K562 (cell line): ENCODE measurements at regions not wholly inside any gene's neighbourhood (a gene's known extent, or its start where the extent isn't known, plus 50 kb on each side); places are given as distances from the start of the nearest gene placed in this dataset.

Experiments
- ATAC-seq: fragments of 200-7000 bp; cut with Tn5 transposase; 3 replicates; pipeline ENCODE4 v1.9.1; 2020; ENCODE audit warnings: moderate library complexity
- BruUV-seq: library from RNA; stranded (reverse); fragments of 400-500 nt; replicated peaks from 2 replicates; lab custom pipeline; 2021; lab: Mats Ljungman, UMichigan
- CTCF ChIA-PET: fragments of 300-600 bp; formaldehyde crosslinking; extraction: SDS; loops from one replicate; lab custom pipeline; 2021; ENCODE audit warnings: low intra/inter-chr PET ratio; lab: Yijun Ruan, JAX
- POLR2A ChIA-PET: fragments of 300-600, 350-650 bp; sonication (Branson Sonifier 250); formaldehyde crosslinking; extraction: SDS; loops from one replicate; lab custom pipeline; 2021; ENCODE audit warnings: antibody characterized with exemption, inconsistent platforms; lab: Yijun Ruan, JAX
- DNase-seq, 4 experiments: peaks; one replicate each; pipeline versions ENCODE4 v3.0.0 to v3.0.0-alpha.2; 2011 to 2018; ENCODE audit warnings: low spot score in 3 of 4, mixed read lengths in 3 of 4; ENCODE audit errors: extremely low read depth in 1 of 4
- FAIRE-seq: peaks from 2 replicates; lab custom pipeline; 2011; peaks lifted over from hg19 to GRCh38; lab: Jason Lieb, UNC
- H2AFZ ChIP-seq: 2 replicates; pipeline ENCODE4 v1.6.0; 2011; ENCODE audit warnings: low read depth, low read length, control low read depth, inconsistent platforms
- H3K27ac ChIP-seq: fragments of 200-600 bp; 3 replicates; pipeline ENCODE4 v1.8.0; 2011; ENCODE audit warnings: low read depth, mild to moderate bottlenecking, control low read depth, inconsistent platforms, low read length, moderate library complexity, mixed read lengths; ENCODE audit errors: extremely low read depth
- H3K27me3 ChIP-seq, 2 experiments: fragments of 300-600 bp in 1 of 2; 2 replicates in 1 of 2; 3 replicates in 1 of 2; pipeline versions ENCODE4 v1.6.0 to v1.8.0; 2011; ENCODE audit warnings: inconsistent platforms in 2 of 2, low read length in 2 of 2, mild to moderate bottlenecking in 1 of 2, mixed read lengths in 1 of 2, moderate library complexity in 1 of 2; ENCODE audit not compliant: control insufficient read depth in 2 of 2, insufficient read depth in 2 of 2
- H3K36me3 ChIP-seq: fragments of 300-600 bp; 3 replicates; pipeline ENCODE4 v1.8.0; 2011; ENCODE audit warnings: mild to moderate bottlenecking, low read length, inconsistent platforms; ENCODE audit not compliant: control insufficient read depth, insufficient read depth
- H3K4me1 ChIP-seq, 2 experiments: fragments of 200-600 bp in 1 of 2; replicated peaks in 1 of 2; 2 replicates in 1 of 2; 3 replicates in 1 of 2; pipeline versions ENCODE4 v1.5.1 to v1.8.0; 2011; ENCODE audit warnings: inconsistent platforms in 2 of 2, low read length in 2 of 2, mild to moderate bottlenecking in 1 of 2, mixed read lengths in 1 of 2, moderate library complexity in 1 of 2; ENCODE audit not compliant: control insufficient read depth in 2 of 2, insufficient read depth in 2 of 2
- H3K4me2 ChIP-seq: 2 replicates; pipeline ENCODE4 v1.6.1; 2011; ENCODE audit warnings: low read length, control low read depth, inconsistent platforms, mixed read lengths; ENCODE audit not compliant: insufficient read depth
- H3K4me3 ChIP-seq: fragments of 200-600 bp; sonication (generic), shearing (Covaris generic); 2 replicates; pipeline ENCODE4 v1.5.1; 2016; ENCODE audit warnings: control low read depth, inconsistent platforms
- H3K79me2 ChIP-seq: fragments of 200-600 bp; 3 replicates; pipeline ENCODE4 v1.8.0; 2011; ENCODE audit warnings: low read length, inconsistent platforms; ENCODE audit not compliant: control insufficient read depth, insufficient read depth
- H3K9ac ChIP-seq, 2 experiments: 2 replicates each; pipeline versions ENCODE4 v1.6.0 to v1.6.1; 2011; ENCODE audit warnings: low read depth in 2 of 2, low read length in 2 of 2, control low read depth in 1 of 2, inconsistent platforms in 1 of 2, mild to moderate bottlenecking in 1 of 2, mixed read lengths in 1 of 2; ENCODE audit not compliant: insufficient read depth in 1 of 2
- H3K9me1 ChIP-seq: one replicate; pipeline ENCODE4 v1.6.0; 2011; ENCODE audit warnings: inconsistent platforms, mild to moderate bottlenecking, low read length, moderate library complexity; ENCODE audit not compliant: control insufficient read depth, insufficient read depth
- H3K9me3 ChIP-seq: replicated peaks from 2 replicates; pipeline ENCODE4 v1.5.1; 2011; ENCODE audit warnings: low read depth, low read length, inconsistent platforms; ENCODE audit not compliant: control insufficient read depth, insufficient read depth
- H4K20me1 ChIP-seq: replicated peaks from 2 replicates; pipeline ENCODE4 v1.6.1; 2011; ENCODE audit warnings: low read length, inconsistent platforms, mixed read lengths; ENCODE audit not compliant: control insufficient read depth, insufficient read depth
- HOXB6 ChIP-seq: fragments of 250-450 bp; sonication (Bioruptor Pico); IDR thresholded peaks from 2 replicates; pipeline ENCODE4 v1.5.1; 2022; ENCODE audit warnings: mild to moderate bottlenecking, borderline replicate concordance
- NR2F6 ChIP-seq: fragments of 450-650 bp; formaldehyde crosslinking; IDR thresholded peaks from 2 replicates; pipeline ENCODE4 v1.4.0; 2020; ENCODE audit warnings: mild to moderate bottlenecking
- ZNF561 ChIP-seq: fragments of 450-650 bp; formaldehyde crosslinking; conservative IDR thresholded peaks from 2 replicates; pipeline ENCODE4 v1.4.0; 2020; ENCODE audit warnings: mild to moderate bottlenecking, moderate library complexity
- whole genome bisulfite sequencing: fragments of 100-300 bp; shearing (Covaris generic); methylation state at CpG from one replicate; pipeline ENCODE4 v1.1.6; 2016; ENCODE audit warnings: low coverage, mixed read lengths; ENCODE audit not compliant: insufficient coverage; ENCODE audit errors: missing lambda C conversion rate; 5-methylcytosine and 5-hydroxymethylcytosine counted together
- in situ Hi-C: fragments of 300-500 bp; cut with MboI; formaldehyde crosslinking; loops from 4 replicates; pipeline ENCODE4 v1.15.0; 2018; ENCODE audit warnings: inconsistent platforms, mixed read lengths
- intact Hi-C: fragments of 100-400 bp; cut with micrococcal nuclease; formaldehyde crosslinking; loops from 2 replicates; pipeline ENCODE4 v1.14.2; 2022
- TF ChIP-seq, protein P1 (sequence below): fragments of 450-650 bp; IDR thresholded peaks from 2 replicates; pipeline ENCODE4 v1.6.1; 2016; ENCODE audit warnings: missing biosample characterization, missing genetic modification characterization
- TF ChIP-seq, protein P2 (sequence below), 2 experiments: fragments of 450-650 bp in 1 of 2; sonication (generic) in 1 of 2; formaldehyde crosslinking; conservative IDR thresholded peaks; 2 replicates each; pipeline versions ENCODE4 v1.4.0 to v1.8.1; 2020 to 2022; ENCODE audit warnings: mild to moderate bottlenecking in 1 of 2, missing genetic modification reagents in 1 of 2

DNA sequence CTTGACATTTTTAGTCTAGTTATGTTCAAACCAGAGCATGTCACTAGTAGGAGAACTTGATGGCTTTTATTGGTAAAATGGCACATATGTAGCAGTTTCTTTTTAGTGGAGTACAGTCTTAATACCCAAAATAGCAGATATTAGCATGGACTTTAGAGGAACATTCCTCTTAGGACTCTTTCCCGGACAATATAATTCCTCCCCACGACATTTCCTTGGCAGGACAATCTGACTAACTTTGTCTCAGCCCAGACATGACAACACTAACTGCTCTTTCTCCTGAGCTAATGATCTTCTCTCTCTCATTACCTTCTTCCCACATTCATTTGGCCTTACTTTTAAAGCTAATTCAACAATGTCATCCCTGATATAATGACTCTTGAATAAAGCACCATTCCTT lies 62.5 kb downstream of the ADAMTS1 start:
- POLR2A ChIA-PET = no interaction called here

DNA sequence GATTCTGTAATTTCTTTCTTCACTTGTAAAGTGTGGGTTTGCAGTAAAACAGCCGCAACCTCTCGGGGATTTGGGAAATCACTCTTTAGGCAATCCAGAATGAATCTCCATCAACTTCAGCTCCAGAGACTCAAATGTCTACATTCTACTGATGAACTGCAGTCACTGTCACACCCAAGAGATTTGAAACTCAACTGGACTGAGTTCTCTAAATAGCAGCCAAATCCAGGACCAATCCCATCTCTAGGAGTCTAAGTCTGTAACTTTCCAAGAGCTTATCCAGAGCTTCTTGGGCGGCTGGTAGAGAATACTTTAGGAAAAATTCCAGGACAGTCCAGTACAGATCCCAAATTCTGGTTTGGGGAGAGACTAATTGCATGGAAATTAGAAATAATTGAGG lies 62.9 kb downstream of the ADAMTS1 start:
- Histone ChIP-seq H3K4me3 (no peak overlapping the region), H3K4me2 (no peak overlapping the region), H4K20me1 (no peaks in the 10 kb centered on the region), H2AFZ (no peak overlapping the region), H3K9me1 (no peaks in the 10 kb centered on the region), H3K27ac (no peak overlapping the region), H3K27me3 (no peaks in the 10 kb centered on the region), H3K79me2 (no peaks in the 10 kb centered on the region), H3K36me3 (no peaks in the 10 kb centered on the region), H3K9ac (no peak overlapping the region), H3K9me3 (no peaks in the 10 kb centered on the region; the same call in 1 of the 2 replicates), H3K4me1 (no peaks in the 10 kb centered on the region)
- ATAC-seq (no peak), FAIRE-seq (no peak), DNase-seq (no peak)
- CTCF ChIA-PET = no interaction called here
- POLR2A ChIA-PET = no interaction called here
- BruUV-seq = no TSS peak
- in situ Hi-C loops (no loop called here), intact Hi-C loops (no loop called here)
- WGBS = 0% methylated on average over 3 of the region's 3 CpGs
- TF ChIP-seq ZNF561 (CRISPR knock-in tag) = no peak
- TF ChIP-seq, protein P1, sequence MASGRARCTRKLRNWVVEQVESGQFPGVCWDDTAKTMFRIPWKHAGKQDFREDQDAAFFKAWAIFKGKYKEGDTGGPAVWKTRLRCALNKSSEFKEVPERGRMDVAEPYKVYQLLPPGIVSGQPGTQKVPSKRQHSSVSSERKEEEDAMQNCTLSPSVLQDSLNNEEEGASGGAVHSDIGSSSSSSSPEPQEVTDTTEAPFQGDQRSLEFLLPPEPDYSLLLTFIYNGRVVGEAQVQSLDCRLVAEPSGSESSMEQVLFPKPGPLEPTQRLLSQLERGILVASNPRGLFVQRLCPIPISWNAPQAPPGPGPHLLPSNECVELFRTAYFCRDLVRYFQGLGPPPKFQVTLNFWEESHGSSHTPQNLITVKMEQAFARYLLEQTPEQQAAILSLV (tag) = no peak

More for the DNA sequence above, 62.5 kb downstream of the ADAMTS1 start:
- no peaks in the 10 kb centered on the region for H3K27me3 ChIP-seq
- H4K20me1 ChIP-seq = no peaks in the 10 kb centered on the region
- no peaks in the 10 kb centered on the region for H3K79me2 ChIP-seq
- H3K9ac ChIP-seq = no peak overlapping the region
- H3K9me1 ChIP-seq = no peaks in the 10 kb centered on the region
- no peak overlapping the region for H3K4me2 ChIP-seq
- H3K27ac ChIP-seq = no peak overlapping the region
- H3K36me3 ChIP-seq = no peaks in the 10 kb centered on the region
- CTCF ChIA-PET = interaction anchor here (0.6 kb wide), 1 partner anchor 895 kb away, joined by 5 read pairs; no protein-coding TSS in a partner anchor
- TF ChIP-seq, protein P2, sequence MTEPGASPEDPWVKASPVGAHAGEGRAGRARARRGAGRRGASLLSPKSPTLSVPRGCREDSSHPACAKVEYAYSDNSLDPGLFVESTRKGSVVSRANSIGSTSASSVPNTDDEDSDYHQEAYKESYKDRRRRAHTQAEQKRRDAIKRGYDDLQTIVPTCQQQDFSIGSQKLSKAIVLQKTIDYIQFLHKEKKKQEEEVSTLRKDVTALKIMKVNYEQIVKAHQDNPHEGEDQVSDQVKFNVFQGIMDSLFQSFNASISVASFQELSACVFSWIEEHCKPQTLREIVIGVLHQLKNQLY (CRISPR knock-in tag; conservative IDR thresholded peaks at IDR 0.05) = no peak
- TF ChIP-seq HOXB6 (CRISPR knock-in tag) = no peak
- no peak for TF ChIP-seq NR2F6 (CRISPR knock-in tag)
- TF ChIP-seq, all 486 proteins: peak for 0
- no peaks in the 10 kb centered on the region; the same call in 1 of the 2 replicates for H3K9me3 ChIP-seq
- in situ Hi-C loops (no loop called here), intact Hi-C loops (no loop called here)
- no peak for DNase-seq
- H3K4me3 ChIP-seq = no peak overlapping the region
- H2AFZ ChIP-seq = no peak overlapping the region
- no peak for ATAC-seq
- no TSS peak for BruUV-seq
- H3K4me1 ChIP-seq = no peaks in the 10 kb centered on the region
- 3% methylated on average over 2 of the region's 2 CpGs for WGBS
- FAIRE-seq = no peak
